H1 (cell line): ENCODE measurements at regions not wholly inside any gene's neighbourhood (a gene's known extent, or its start where the extent isn't known, plus 50 kb on each side); places are given as distances from the start of the nearest gene placed in this dataset.

Experiments used
- EGR1 ChIP-seq: IDR thresholded peaks from 2 replicates; pipeline ENCODE4 v1.6.1; 2011; ENCODE audit warnings: low read depth, low read length, borderline replicate concordance
- NANOG ChIP-seq: IDR thresholded peaks from 2 replicates; pipeline ENCODE4 v1.6.1; 2011; ENCODE audit warnings: low read length, low read depth, mild to moderate bottlenecking, inconsistent platforms; ENCODE audit not compliant: insufficient read depth, poor library complexity, severe bottlenecking
- RAD21 ChIP-seq, 2 experiments: IDR thresholded peaks in 1 of 2; conservative IDR thresholded peaks in 1 of 2; 2 replicates each; pipeline ENCODE4 v1.6.1; 2011; ENCODE audit warnings: low read depth in 2 of 2, low read length in 2 of 2, improper control_type of control experiment in 1 of 2, inconsistent platforms in 1 of 2, mild to moderate bottlenecking in 1 of 2, moderate library complexity in 1 of 2
- SIX5 ChIP-seq: IDR thresholded peaks from 2 replicates; pipeline ENCODE4 v1.6.1; 2011; ENCODE audit warnings: mild to moderate bottlenecking, low read depth, low read length
- TCF12 ChIP-seq: IDR thresholded peaks from 2 replicates; pipeline ENCODE4 v1.6.1; 2011; ENCODE audit warnings: low read depth, mild to moderate bottlenecking, low read length
- TF ChIP-seq, protein P1 (sequence below): IDR thresholded peaks from 2 replicates; pipeline ENCODE4 v1.6.1; 2011; ENCODE audit warnings: low read length, improper control_type of control experiment

DNA sequence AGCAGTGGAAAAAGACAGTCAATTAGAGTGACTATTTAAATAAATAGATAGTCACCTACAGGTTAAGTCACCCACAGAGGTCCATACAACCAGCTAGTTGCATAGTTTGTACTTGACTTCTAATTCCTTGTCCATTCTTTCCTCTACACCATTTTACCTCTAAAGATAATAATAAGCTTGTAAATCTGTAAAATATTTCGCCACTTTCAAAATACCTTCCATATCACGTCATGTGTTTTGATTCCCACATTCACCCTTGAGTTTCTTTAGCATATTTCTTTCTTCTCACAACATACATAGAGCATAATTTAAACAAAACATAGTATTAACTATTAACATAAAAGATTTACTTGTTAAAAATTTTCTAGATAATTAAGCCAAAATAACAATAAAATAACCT is 689.6 kb downstream of the MECOM start (continued):
- TF ChIP-seq EGR1 (no peak), TCF12 (no peak), SIX5 (no peak), RAD21 (IDR thresholded peaks at IDR 0.05 in 1 of 2, conservative IDR thresholded peaks at IDR 0.05 in 1 of 2; ENCODE audit: low read depth in 2 of 2, low read length in 2 of 2) (no peak), NANOG (no peak)
- TF ChIP-seq, protein P1, sequence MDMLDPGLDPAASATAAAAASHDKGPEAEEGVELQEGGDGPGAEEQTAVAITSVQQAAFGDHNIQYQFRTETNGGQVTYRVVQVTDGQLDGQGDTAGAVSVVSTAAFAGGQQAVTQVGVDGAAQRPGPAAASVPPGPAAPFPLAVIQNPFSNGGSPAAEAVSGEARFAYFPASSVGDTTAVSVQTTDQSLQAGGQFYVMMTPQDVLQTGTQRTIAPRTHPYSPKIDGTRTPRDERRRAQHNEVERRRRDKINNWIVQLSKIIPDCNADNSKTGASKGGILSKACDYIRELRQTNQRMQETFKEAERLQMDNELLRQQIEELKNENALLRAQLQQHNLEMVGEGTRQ: no peak
